WTC11 (cell line): ENCODE measurements at regions not wholly inside any gene's neighbourhood (a gene's known extent, or its start where the extent isn't known, plus 50 kb on each side); places are given as distances from the start of the nearest gene placed in this dataset.

Experiments
- AFF4 ChIP-seq: sonication (generic); formaldehyde crosslinking; IDR thresholded peaks from 2 replicates; pipeline ENCODE4 v1.8.1; 2023; ENCODE audit warnings: mild to moderate bottlenecking, missing genetic modification reagents, borderline replicate concordance
- ATF1 ChIP-seq: sonication (generic); formaldehyde crosslinking; IDR thresholded peaks from 2 replicates; pipeline ENCODE4 v1.8.1; 2023; ENCODE audit warnings: mild to moderate bottlenecking, moderate library complexity, missing genetic modification reagents
- CREB1 ChIP-seq: sonication (generic); formaldehyde crosslinking; IDR thresholded peaks from 2 replicates; pipeline ENCODE4 v1.8.0; 2023; ENCODE audit warnings: mild to moderate bottlenecking, missing genetic modification reagents
- CREM ChIP-seq: sonication (generic); formaldehyde crosslinking; IDR thresholded peaks from 2 replicates; pipeline ENCODE4 v1.8.1; 2022; ENCODE audit warnings: mild to moderate bottlenecking, missing genetic modification reagents, moderate library complexity
- CTCF ChIP-seq: fragments of 200-600 bp; IDR thresholded peaks from 2 replicates; pipeline ENCODE4 v1.8.0; 2022; ENCODE audit warnings: antibody characterized with exemption
- FOXJ3 ChIP-seq: sonication (generic); formaldehyde crosslinking; IDR thresholded peaks from 2 replicates; pipeline ENCODE4 v1.9.0; 2021; ENCODE audit warnings: missing genetic modification reagents, mild to moderate bottlenecking, borderline replicate concordance
- JUN ChIP-seq: sonication (generic); formaldehyde crosslinking; IDR thresholded peaks from 2 replicates; pipeline ENCODE4 v1.8.0; 2023; ENCODE audit warnings: mild to moderate bottlenecking, missing genetic modification reagents
- NR1H2 ChIP-seq: sonication (generic); formaldehyde crosslinking; IDR thresholded peaks from 2 replicates; pipeline ENCODE4 v1.9.0; 2021; ENCODE audit warnings: mild to moderate bottlenecking, moderate library complexity, missing genetic modification reagents
- SMAD4 ChIP-seq: sonication (generic); formaldehyde crosslinking; IDR thresholded peaks from 2 replicates; pipeline ENCODE4 v1.8.0; 2022; ENCODE audit warnings: mild to moderate bottlenecking, missing genetic modification reagents
- ZBTB21 ChIP-seq: sonication (generic); formaldehyde crosslinking; IDR thresholded peaks from 2 replicates; pipeline ENCODE4 v1.8.1; 2023; ENCODE audit warnings: mild to moderate bottlenecking, missing genetic modification reagents, borderline replicate concordance
- ZNF416 ChIP-seq: fragments of 250-450 bp; sonication (Bioruptor Pico); IDR thresholded peaks from 2 replicates; pipeline ENCODE4 v1.9.0; 2021; ENCODE audit warnings: mild to moderate bottlenecking, inconsistent platforms

GRCh38 chr1:115436596-115436995, 98.5 kb upstream of the NGF start:
- TF ChIP-seq ATF1 (no peak), CREM (CRISPR knock-in tag) (no peak), SMAD4 (CRISPR knock-in tag) (no peak), CREB1 (CRISPR knock-in tag) (no peak), CTCF (no peak), NR1H2 (no peak), ZNF416 (CRISPR knock-in tag) (no peak), AFF4 (CRISPR knock-in tag) (no peak), JUN (CRISPR knock-in tag) (no peak), FOXJ3 (CRISPR knock-in tag) (no peak), ZBTB21 (CRISPR knock-in tag) (no peak)
